CD14-positive monocyte (primary cell): ENCODE measurements at regions not wholly inside any gene's neighbourhood (a gene's known extent, or its start where the extent isn't known, plus 50 kb on each side); places are given as distances from the start of the nearest gene placed in this dataset.
A peak's percentile ranks its signal among the peaks of the same experiment; 100 is the strongest.

Experiments
- DNase-seq, 3 donors: peaks; one replicate each; pipeline ENCODE4 v3.0.0-alpha.2; 2011 to 2022
- H2AFZ ChIP-seq: 2 replicates; pipeline ENCODE4 v1.6.0; 2012; ENCODE audit warnings: mild to moderate bottlenecking, low read depth, low read length, inconsistent platforms; ENCODE audit not compliant: insufficient read depth, poor library complexity, severe bottlenecking
- H3K27ac ChIP-seq, 2 donors: 1 replicate in 1 of 2; 2 replicates in 1 of 2; pipeline ENCODE4 v1.5.1; 2012 to 2013; ENCODE audit warnings: low read length in 2 of 2, control low read depth in 1 of 2, inconsistent platforms in 1 of 2, low read depth in 1 of 2, mild to moderate bottlenecking in 1 of 2
- H3K27me3 ChIP-seq, 2 donors: one replicate each; pipeline versions ENCODE4 v1.6.0 to v1.6.1; 2011 to 2013; ENCODE audit warnings: low read length in 2 of 2; ENCODE audit not compliant: control insufficient read depth in 2 of 2, insufficient read depth in 2 of 2
- H3K36me3 ChIP-seq, 2 donors: replicated peaks in 1 of 2; 1 replicate in 1 of 2; 2 replicates in 1 of 2; pipeline versions ENCODE4 v1.5.1 to v1.6.1; 2012 to 2013; ENCODE audit warnings: low read length in 2 of 2, control low read depth in 1 of 2, inconsistent platforms in 1 of 2, mild to moderate bottlenecking in 1 of 2; ENCODE audit not compliant: insufficient read depth in 2 of 2, control insufficient read depth in 1 of 2
- H3K4me1 ChIP-seq, 2 donors: 1 replicate in 1 of 2; 2 replicates in 1 of 2; pipeline versions ENCODE4 v1.5.1 to v1.6.1; 2012 to 2013; ENCODE audit warnings: low read length in 2 of 2, control low read depth in 1 of 2, inconsistent platforms in 1 of 2, mild to moderate bottlenecking in 1 of 2, moderate library complexity in 1 of 2; ENCODE audit not compliant: insufficient read depth in 2 of 2, control insufficient read depth in 1 of 2
- H3K4me2 ChIP-seq: replicated peaks from 2 replicates; pipeline ENCODE3; 2012; ENCODE audit warnings: low read length, moderate library complexity, mild to moderate bottlenecking; ENCODE audit not compliant: poor library complexity, severe bottlenecking; ENCODE audit errors: extremely low read depth
- H3K4me3 ChIP-seq, 3 experiments: fragments of 200-600 bp in 1 of 3; sonication (generic) in 1 of 3; replicated peaks in 1 of 3; 1 replicate in 2 of 3; 2 replicates in 1 of 3; pipeline ENCODE4 v1.5.1; 2011 to 2013; ENCODE audit warnings: low read length in 3 of 3, mild to moderate bottlenecking in 3 of 3, control low read depth in 2 of 3, low read depth in 2 of 3, inconsistent platforms in 1 of 3, moderate library complexity in 1 of 3
- H3K79me2 ChIP-seq: 2 replicates; pipeline ENCODE4 v1.6.0; 2012; ENCODE audit warnings: mild to moderate bottlenecking, control low read depth, inconsistent platforms, low read length, moderate library complexity; ENCODE audit not compliant: insufficient read depth
- H3K9ac ChIP-seq: 2 replicates; pipeline ENCODE4 v1.6.0; 2017; ENCODE audit warnings: low read length, mild to moderate bottlenecking; ENCODE audit not compliant: insufficient read depth, poor library complexity, severe bottlenecking
- H3K9me3 ChIP-seq, 2 donors: replicated peaks in 1 of 2; 1 replicate in 1 of 2; 2 replicates in 1 of 2; pipeline versions ENCODE4 v1.5.1 to v1.6.1; 2012 to 2013; ENCODE audit warnings: low read length in 2 of 2, control low read depth in 1 of 2; ENCODE audit not compliant: control insufficient read depth in 1 of 2, insufficient read depth in 1 of 2
- H4K20me1 ChIP-seq: 2 replicates; pipeline ENCODE4 v1.6.0; 2012; ENCODE audit warnings: mild to moderate bottlenecking, low read length, control low read depth, moderate library complexity; ENCODE audit not compliant: insufficient read depth
- H3K27ac Mint-ChIP-seq, 7 donors: one replicate each; pipeline ENCODE4 v1.8.0; 2020; ENCODE audit warnings: mild to moderate bottlenecking in 7 of 7, mixed read lengths in 7 of 7, moderate library complexity in 6 of 7, inconsistent platforms in 2 of 7
- H3K27me3 Mint-ChIP-seq, 3 donors: one replicate each; pipeline ENCODE4 v1.8.0; 2021 to 2022; ENCODE audit warnings: low read depth in 3 of 3, mild to moderate bottlenecking in 3 of 3, mixed read lengths in 3 of 3, moderate library complexity in 3 of 3, inconsistent platforms in 1 of 3
- H3K36me3 Mint-ChIP-seq, 2 donors: one replicate each; pipeline ENCODE4 v1.8.0; 2020; ENCODE audit warnings: mixed read lengths in 2 of 2, inconsistent platforms in 1 of 2, mild to moderate bottlenecking in 1 of 2
- H3K4me1 Mint-ChIP-seq: one replicate; pipeline ENCODE4 v1.8.0; 2020; ENCODE audit warnings: mild to moderate bottlenecking, mixed read lengths
- H3K4me3 Mint-ChIP-seq, 2 donors: one replicate each; pipeline ENCODE4 v1.8.0; 2020; ENCODE audit warnings: mild to moderate bottlenecking in 2 of 2, mixed read lengths in 2 of 2, moderate library complexity in 1 of 2
- H3K9me3 Mint-ChIP-seq, 7 donors: one replicate each; pipeline ENCODE4 v1.8.0; 2020 to 2022; ENCODE audit warnings: mixed read lengths in 7 of 7, mild to moderate bottlenecking in 6 of 7, moderate library complexity in 6 of 7, inconsistent platforms in 2 of 7
- CTCF ChIP-seq: fragments of 200-600 bp; IDR thresholded peaks from one replicate; pipeline ENCODE4 v1.8.0; 2022; ENCODE audit warnings: antibody characterized with exemption, mild to moderate bottlenecking
- WGBS: methylation state at CpG from one replicate; pipeline ENCODE4 v1.1.5; 2013; ENCODE audit warnings: missing lambda C conversion rate; ENCODE audit not compliant: insufficient coverage; 5-methylcytosine and 5-hydroxymethylcytosine counted together
- intact Hi-C, 2 donors: fragments of 100-400 bp; cut with micrococcal nuclease; formaldehyde crosslinking; loops; one replicate each; pipeline versions ENCODE4 v1.15.0 to v1.15.1; 2023

DNA sequence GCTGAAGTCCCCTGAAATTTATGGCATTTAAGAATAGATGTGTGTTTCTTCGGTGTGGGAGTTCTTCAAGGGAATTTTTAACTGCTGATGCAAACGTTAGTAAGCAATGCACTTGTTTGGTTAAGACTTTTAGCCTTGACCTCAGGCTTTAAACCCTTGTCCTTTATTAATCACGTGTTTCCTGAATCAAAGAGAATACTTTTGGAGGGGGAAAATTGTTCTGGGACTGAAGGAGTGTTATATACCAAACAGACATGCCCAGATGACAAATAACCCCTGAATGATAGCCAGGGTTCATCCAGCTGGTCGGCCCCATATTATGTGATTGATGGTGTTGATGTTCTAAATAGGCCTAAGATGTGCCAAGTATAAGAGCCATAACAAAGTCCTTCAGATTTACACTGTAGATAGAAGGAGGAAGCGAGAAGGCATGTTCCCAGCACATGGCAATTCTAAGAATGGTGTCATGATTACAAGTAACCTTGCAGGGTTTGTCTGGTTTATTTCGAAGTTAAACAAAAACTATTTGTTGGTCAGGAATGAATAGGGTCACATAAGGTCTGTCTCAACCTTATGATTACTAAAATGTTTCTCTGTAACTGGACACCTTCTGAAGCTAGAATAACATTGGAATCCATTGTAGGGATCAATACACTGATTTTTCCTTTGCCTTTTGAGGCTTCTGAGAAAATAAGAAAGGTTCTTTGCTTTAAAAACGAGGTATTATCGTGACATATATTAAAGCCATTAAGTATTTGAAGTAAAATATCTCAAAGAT is 124.2 kb upstream of the SEM1 start:
- Histone ChIP-seq H2AFZ (no peak overlapping the region), H3K4me3 (no peak overlapping the region), H3K27ac (no peak overlapping the region), H4K20me1 (no peaks in the 10 kb centered on the region), H3K4me2 (no peak overlapping the region), H3K4me1 (peaks cover 13 to 20% of the 10 kb centered on the region in 2 donors), H3K79me2 (no peaks in the 10 kb centered on the region), H3K9me3 (no peaks in the 10 kb centered on the region), H3K27me3 (no peaks in the 10 kb centered on the region), H3K9ac (no peak overlapping the region), H3K36me3 (no peaks in the 10 kb centered on the region)
- Mint-ChIP-seq H3K4me3 (no peak overlapping the region), H3K36me3 (no peaks in the 10 kb centered on the region), H3K9me3 (peaks cover 0 to 4% (median 0%) of the 10 kb centered on the region in 7 donors), H3K4me1 (peaks cover 26% of the 10 kb centered on the region), H3K27ac (no peak overlapping the region), H3K27me3 (no peaks in the 10 kb centered on the region)
- no peak for DNase-seq
- WGBS, result 94% methylated on average over 2 of the region's 8 CpGs
- intact Hi-C loops, result no loop called here
- TF ChIP-seq CTCF, result no peak

DNA sequence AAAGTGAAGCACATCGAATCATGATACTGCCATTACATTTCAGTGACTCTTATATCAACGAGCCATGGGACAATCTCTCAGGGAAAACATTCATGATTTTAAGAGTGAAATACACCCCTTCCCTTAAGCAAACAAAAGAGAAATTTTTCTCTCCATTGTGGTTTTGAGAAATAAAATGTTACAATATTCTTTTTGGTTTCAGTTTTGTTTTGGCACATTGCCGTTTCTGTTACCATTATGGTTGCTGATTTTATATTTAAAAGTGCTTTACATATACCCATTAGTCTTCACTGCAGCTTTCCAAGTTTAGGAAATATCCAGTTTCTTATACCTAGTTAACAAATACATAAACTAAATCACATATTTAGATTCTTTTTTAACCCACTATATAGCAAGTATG is 126.8 kb upstream of the SEM1 start:
- H3K27ac Mint-ChIP-seq, result peak overlapping the region in 1 of 7 donors; percentile 6
- Histone ChIP-seq H3K4me1 (peaks cover 13 to 20% of the 10 kb centered on the region in 2 donors), H3K9ac (no peak overlapping the region), H3K27ac (peak overlapping the region in 1 of 2 donors; percentile 28), H4K20me1 (no peaks in the 10 kb centered on the region), H3K79me2 (no peaks in the 10 kb centered on the region), H3K9me3 (no peaks in the 10 kb centered on the region), H3K27me3 (no peaks in the 10 kb centered on the region), H2AFZ (peak overlapping the region; percentile 62), H3K4me3 (peak overlapping the region; percentile 9 to 53 (median 33)), H3K4me2 (peak overlapping the region; percentile 48), H3K36me3 (no peaks in the 10 kb centered on the region)
- H3K4me1 Mint-ChIP-seq, result peaks cover 28% of the 10 kb centered on the region
- intact Hi-C loops, result no loop called here
- no peak for DNase-seq
- H3K9me3 Mint-ChIP-seq, result no peaks in the 10 kb centered on the region
- H3K4me3 Mint-ChIP-seq, result peak overlapping the region; percentile 45 to 81
- no peak for TF ChIP-seq CTCF
- H3K36me3 Mint-ChIP-seq, result no peaks in the 10 kb centered on the region
- no peaks in the 10 kb centered on the region for H3K27me3 Mint-ChIP-seq
- no CpG with 5 or more reads among the region's 3 CpGs for WGBS
